HUES48 (cell line): ENCODE measurements at regions not wholly inside any gene's neighbourhood (a gene's known extent, or its start where the extent isn't known, plus 50 kb on each side); places are given as distances from the start of the nearest gene placed in this dataset.
A peak's percentile ranks its signal among the peaks of the same experiment; 100 is the strongest.

Source experiments
- H3K27ac ChIP-seq: one replicate; pipeline ENCODE4 v1.7.0; 2013; ENCODE audit warnings: low read depth, low read length, inconsistent platforms
- H3K27me3 ChIP-seq: 2 replicates; pipeline ENCODE4 v1.6.1; 2013; ENCODE audit warnings: mild to moderate bottlenecking, low read length; ENCODE audit not compliant: control insufficient read depth, insufficient read depth
- H3K36me3 ChIP-seq: 2 replicates; pipeline ENCODE4 v1.6.1; 2013; ENCODE audit warnings: low read length; ENCODE audit not compliant: control insufficient read depth, insufficient read depth
- H3K4me1 ChIP-seq: 2 replicates; pipeline ENCODE4 v1.6.1; 2013; ENCODE audit warnings: mild to moderate bottlenecking, low read length; ENCODE audit not compliant: control insufficient read depth, insufficient read depth
- H3K4me3 ChIP-seq: 2 replicates; pipeline ENCODE4 v1.5.1; 2013; ENCODE audit warnings: mild to moderate bottlenecking, low read depth, low read length
- H3K9ac ChIP-seq: 2 replicates; pipeline ENCODE4 v1.6.1; 2013; ENCODE audit warnings: mild to moderate bottlenecking, low read depth, low read length, moderate library complexity
- H3K9me3 ChIP-seq: 2 replicates; pipeline ENCODE4 v1.6.1; 2013; ENCODE audit warnings: low read length; ENCODE audit not compliant: control insufficient read depth, insufficient read depth

- Histone ChIP-seq H3K4me3 (no peak overlapping the region), H3K9me3 (no peaks in the 10 kb centered on the region), H3K9ac (no peak overlapping the region), H3K27ac (no peak overlapping the region), H3K27me3 (no peaks in the 10 kb centered on the region), H3K4me1 (peaks cover 6% of the 10 kb centered on the region), H3K36me3 (no peaks in the 10 kb centered on the region)
Observed at GRCh38 chr6:99219788-99220187, 129.7 kb downstream of the FAXC start.

GRCh38 chr6:99216959-99217358 lies 132.5 kb downstream of the FAXC start:
- Histone ChIP-seq H3K9me3 (no peaks in the 10 kb centered on the region), H3K4me1 (peaks cover 6% of the 10 kb centered on the region), H3K9ac (no peak overlapping the region), H3K27ac (no peak overlapping the region), H3K4me3 (no peak overlapping the region), H3K27me3 (no peaks in the 10 kb centered on the region), H3K36me3 (no peaks in the 10 kb centered on the region)

- Histone ChIP-seq H3K9ac (no peak overlapping the region), H3K4me1 (no peaks in the 10 kb centered on the region), H3K4me3 (no peak overlapping the region)
Observed at GRCh38 chr6:99195986-99196655, 153.4 kb downstream of the FAXC start.

GRCh38 chr6:99192561-99192960 lies 156.9 kb downstream of the FAXC start:
- H3K36me3 ChIP-seq, result no peaks in the 10 kb centered on the region
- 0 out of 2 replicates have a peak, but pooled peaks cover 3% of the 10 kb centered on the region for H3K9me3 ChIP-seq
- H3K4me1 ChIP-seq, result no peaks in the 10 kb centered on the region
- no peak overlapping the region for H3K4me3 ChIP-seq
- no peaks in the 10 kb centered on the region for H3K27me3 ChIP-seq
- no peak overlapping the region for H3K27ac ChIP-seq
- H3K9ac ChIP-seq, result no peak overlapping the region

More at GRCh38 chr6:99195986-99196655, 153.4 kb downstream of the FAXC start:
- no peaks in the 10 kb centered on the region for H3K36me3 ChIP-seq
- no peak overlapping the region for H3K27ac ChIP-seq
- H3K9me3 ChIP-seq, result 0 out of 2 replicates have a peak, but pooled peaks cover 3% of the 10 kb centered on the region
- no peaks in the 10 kb centered on the region for H3K27me3 ChIP-seq

- no peak overlapping the region for H3K27ac ChIP-seq
- peaks cover 2% of the 10 kb centered on the region; the same call in 1 of the 2 replicates for H3K4me1 ChIP-seq
- H3K9me3 ChIP-seq, result 0 out of 2 replicates have a peak, but pooled peaks cover 3% of the 10 kb centered on the region
- H3K27me3 ChIP-seq, result no peaks in the 10 kb centered on the region
- H3K9ac ChIP-seq, result no peak overlapping the region
- no peaks in the 10 kb centered on the region for H3K36me3 ChIP-seq
- no peak overlapping the region for H3K4me3 ChIP-seq
Observed at GRCh38 chr6:99189823-99190721, 159.4 kb downstream of the FAXC start.

GRCh38 chr6:99187429-99187828 lies 162.0 kb downstream of the FAXC start:
- no peak overlapping the region for H3K27ac ChIP-seq
- H3K9me3 ChIP-seq, result no peaks in the 10 kb centered on the region
- no peaks in the 10 kb centered on the region for H3K36me3 ChIP-seq
- no peak overlapping the region for H3K9ac ChIP-seq
- no peaks in the 10 kb centered on the region for H3K27me3 ChIP-seq
- H3K4me1 ChIP-seq, result peaks cover 16% of the 10 kb centered on the region
- no peak overlapping the region for H3K4me3 ChIP-seq

GRCh38 chr6:99186417-99186816 lies 163.1 kb downstream of the FAXC start:
- peaks cover 16% of the 10 kb centered on the region for H3K4me1 ChIP-seq
- no peak overlapping the region for H3K27ac ChIP-seq
- no peaks in the 10 kb centered on the region for H3K36me3 ChIP-seq
- no peak overlapping the region for H3K9ac ChIP-seq
- H3K9me3 ChIP-seq, result peaks cover 6% of the 10 kb centered on the region; the same call in 1 of the 2 replicates
- no peaks in the 10 kb centered on the region for H3K27me3 ChIP-seq
- H3K4me3 ChIP-seq, result no peak overlapping the region

GRCh38 chr6:99185525-99185924 lies 163.9 kb downstream of the FAXC start:
- H3K4me1 ChIP-seq, result peaks cover 16% of the 10 kb centered on the region
- H3K4me3 ChIP-seq, result no peak overlapping the region

GRCh38 chr6:99184696-99185095 lies 164.8 kb downstream of the FAXC start:
- 0 out of 2 replicates have a peak overlapping the region, but pooled peaks have one; percentile 2 for H3K4me3 ChIP-seq
- H3K27me3 ChIP-seq, result no peaks in the 10 kb centered on the region
- H3K9ac ChIP-seq, result no peak overlapping the region
- H3K27ac ChIP-seq, result no peak overlapping the region
- peaks cover 21% of the 10 kb centered on the region for H3K9me3 ChIP-seq
- no peaks in the 10 kb centered on the region for H3K36me3 ChIP-seq
- peaks cover 16% of the 10 kb centered on the region for H3K4me1 ChIP-seq

More at GRCh38 chr6:99185525-99185924, 163.9 kb downstream of the FAXC start:
- Histone ChIP-seq H3K27ac (no peak overlapping the region), H3K9ac (no peak overlapping the region), H3K27me3 (no peaks in the 10 kb centered on the region), H3K36me3 (no peaks in the 10 kb centered on the region), H3K9me3 (peaks cover 14% of the 10 kb centered on the region; the same call in 1 of the 2 replicates)

- Histone ChIP-seq H3K27me3 (no peaks in the 10 kb centered on the region), H3K9ac (no peak overlapping the region), H3K4me1 (peaks cover 16% of the 10 kb centered on the region), H3K36me3 (no peaks in the 10 kb centered on the region), H3K27ac (no peak overlapping the region), H3K9me3 (peaks cover 31% of the 10 kb centered on the region), H3K4me3 (no peak overlapping the region)
Observed at GRCh38 chr6:99183066-99183465, 166.4 kb downstream of the FAXC start.

- Histone ChIP-seq H3K27me3 (no peaks in the 10 kb centered on the region), H3K36me3 (no peaks in the 10 kb centered on the region), H3K4me3 (no peak overlapping the region), H3K9ac (no peak overlapping the region), H3K9me3 (peaks cover 31% of the 10 kb centered on the region), H3K27ac (no peak overlapping the region), H3K4me1 (peaks cover 16% of the 10 kb centered on the region)
Observed at GRCh38 chr6:99181174-99181573, 168.3 kb downstream of the FAXC start.
